HepG2 (cell line): ENCODE measurements at regions not wholly inside any gene's neighbourhood (a gene's known extent, or its start where the extent isn't known, plus 50 kb on each side); places are given as distances from the start of the nearest gene placed in this dataset.

Source experiments
- ATAC-seq: fragments of 200-7000 bp; cut with Tn5 transposase; 3 replicates; pipeline ENCODE4 v1.9.1; 2020; ENCODE audit warnings: mild to moderate bottlenecking, moderate library complexity
- BruUV-seq: library from RNA; stranded (reverse); fragments of 400-500 nt; replicated peaks from 2 replicates; lab custom pipeline; 2021; lab: Mats Ljungman, UMichigan
- CTCF ChIA-PET: fragments of 300-600 bp; formaldehyde crosslinking; extraction: SDS; loops from one replicate; lab custom pipeline; 2021; ENCODE audit warnings: low total read pairs, inconsistent platforms, low intra/inter-chr PET ratio; lab: Yijun Ruan, JAX
- POLR2A ChIA-PET: fragments of 350-600 bp; sonication (Branson Sonifier 250); formaldehyde crosslinking; loops from one replicate; lab custom pipeline; 2020; ENCODE audit warnings: antibody characterized with exemption, inconsistent platforms; lab: Yijun Ruan, JAX
- DNase-seq: peaks from one replicate; pipeline ENCODE4 v3.0.0-alpha.2; 2015; ENCODE audit warnings: low spot score
- FAIRE-seq: peaks from 3 replicates; lab custom pipeline; 2011; peaks lifted over from hg19 to GRCh38; lab: Jason Lieb, UNC
- H2AFZ ChIP-seq: one replicate; pipeline ENCODE4 v1.6.1; 2011; ENCODE audit warnings: low read length, inconsistent platforms
- H3K27ac ChIP-seq: fragments of 300-600 bp; 3 replicates; pipeline ENCODE4 v1.8.0; 2011; ENCODE audit warnings: mixed run types, mild to moderate bottlenecking, mixed read lengths, low read length, inconsistent platforms; ENCODE audit not compliant: insufficient read depth; ENCODE audit errors: extremely low read length
- H3K27me3 ChIP-seq, 2 experiments: fragments of 200-600 bp in 1 of 2; 2 replicates in 1 of 2; 3 replicates in 1 of 2; pipeline versions ENCODE4 v1.6.0 to v1.8.0; 2011; ENCODE audit warnings: low read length in 2 of 2, mild to moderate bottlenecking in 2 of 2, moderate library complexity in 2 of 2, inconsistent platforms in 1 of 2; ENCODE audit not compliant: insufficient read depth in 2 of 2, control insufficient read depth in 1 of 2
- H3K36me3 ChIP-seq, 2 experiments: fragments of 200-600 bp in 1 of 2; replicated peaks in 1 of 2; 2 replicates in 1 of 2; 3 replicates in 1 of 2; pipeline versions ENCODE4 v1.5.1 to v1.8.0; 2011; ENCODE audit warnings: low read length in 2 of 2, inconsistent platforms in 1 of 2; ENCODE audit not compliant: insufficient read depth in 2 of 2, control insufficient read depth in 1 of 2
- H3K4me1 ChIP-seq: 2 replicates; pipeline ENCODE4 v1.5.1; 2012; ENCODE audit warnings: low read length, inconsistent platforms; ENCODE audit not compliant: insufficient read depth
- H3K4me2 ChIP-seq: 2 replicates; pipeline ENCODE4 v1.6.0; 2011; ENCODE audit warnings: low read depth, low read length, inconsistent platforms
- H3K4me3 ChIP-seq, 3 experiments: fragments of 200-600 bp in 1 of 3; sonication (generic), shearing (Covaris generic) in 1 of 3; replicated peaks in 1 of 3; 2 replicates each; pipeline ENCODE4 v1.5.1; 2011 to 2016; ENCODE audit warnings: low read length in 3 of 3, inconsistent platforms in 2 of 3, low read depth in 2 of 3, mild to moderate bottlenecking in 2 of 3, control low read depth in 1 of 3, mixed read lengths in 1 of 3; ENCODE audit not compliant: insufficient read depth in 1 of 3
- H3K79me2 ChIP-seq: one replicate; pipeline ENCODE4 v1.6.1; 2011; ENCODE audit warnings: low read length, inconsistent platforms; ENCODE audit not compliant: insufficient read depth
- H3K9ac ChIP-seq: 2 replicates; pipeline ENCODE4 v1.6.0; 2011; ENCODE audit warnings: mild to moderate bottlenecking, low read depth, low read length, inconsistent platforms; ENCODE audit not compliant: insufficient read depth
- H3K9me3 ChIP-seq: 2 replicates; pipeline ENCODE4 v1.5.1; 2012; ENCODE audit warnings: mild to moderate bottlenecking, low read length
- H4K20me1 ChIP-seq: 2 replicates; pipeline ENCODE4 v1.6.0; 2011; ENCODE audit warnings: inconsistent platforms, mild to moderate bottlenecking, low read length, moderate library complexity; ENCODE audit not compliant: insufficient read depth
- CBX1 ChIP-seq: IDR thresholded peaks from one replicate; pipeline ENCODE4 v1.6.1; 2016; ENCODE audit warnings: antibody characterized with exemption, low read depth
- DMAP1 ChIP-seq: IDR thresholded peaks from 2 replicates; pipeline ENCODE4 v1.6.1; 2016
- IKZF5 ChIP-seq: IDR thresholded peaks from 2 replicates; pipeline ENCODE4 v1.6.1; 2018; ENCODE audit warnings: missing genetic modification reagents, mild to moderate bottlenecking, missing compliant biosample characterization
- JUN ChIP-seq: sonication (generic); formaldehyde crosslinking; IDR thresholded peaks from 2 replicates; pipeline ENCODE4 v1.4.0; 2020; ENCODE audit warnings: mild to moderate bottlenecking, missing genetic modification reagents
- MAF1 ChIP-seq: sonication (generic); formaldehyde crosslinking; IDR thresholded peaks from 2 replicates; pipeline ENCODE4 v1.5.0; 2020; ENCODE audit warnings: missing genetic modification reagents, borderline replicate concordance
- RERE ChIP-seq: IDR thresholded peaks from 2 replicates; pipeline ENCODE4 v1.6.1; 2016; ENCODE audit warnings: low read depth, missing genetic modification reagents, missing compliant biosample characterization
- SOX13 ChIP-seq, 3 experiments: fragments of 450-650 bp in 1 of 3; sonication (generic) in 1 of 3; formaldehyde crosslinking in 1 of 3; IDR thresholded peaks in 2 of 3; conservative IDR thresholded peaks in 1 of 3; 2 replicates each; pipeline versions ENCODE4 v1.5.0 to v1.6.1; 2016 to 2020; ENCODE audit warnings: antibody characterized with exemption in 1 of 3, mild to moderate bottlenecking in 1 of 3, missing compliant biosample characterization in 1 of 3, missing genetic modification reagents in 1 of 3, moderate library complexity in 1 of 3
- TOE1 ChIP-seq: sonication (generic); formaldehyde crosslinking; IDR thresholded peaks from 2 replicates; pipeline ENCODE4 v1.4.0; 2020; ENCODE audit warnings: mild to moderate bottlenecking, missing genetic modification reagents
- ZMAT5 ChIP-seq: sonication (generic); formaldehyde crosslinking; IDR thresholded peaks from 2 replicates; pipeline ENCODE4 v1.5.0; 2020; ENCODE audit warnings: mild to moderate bottlenecking, low read depth, missing genetic modification reagents, borderline replicate concordance
- ZNF138 ChIP-seq: sonication (generic); formaldehyde crosslinking; IDR thresholded peaks from 2 replicates; pipeline ENCODE4 v1.5.0; 2020; ENCODE audit warnings: mild to moderate bottlenecking, low read depth, missing genetic modification reagents
- ZNF510 ChIP-seq: sonication (generic); formaldehyde crosslinking; IDR thresholded peaks from 2 replicates; pipeline ENCODE4 v1.4.0; 2020; ENCODE audit warnings: low read depth, mild to moderate bottlenecking, missing genetic modification reagents
- ZNF549 ChIP-seq: sonication (generic); formaldehyde crosslinking; IDR thresholded peaks from 2 replicates; pipeline ENCODE4 v1.5.0; 2020; ENCODE audit warnings: missing genetic modification reagents
- WGBS: methylation state at CpG from one replicate; pipeline ENCODE4 v1.1.6; 2017; ENCODE audit warnings: low lambda C conversion rate; 5-methylcytosine and 5-hydroxymethylcytosine counted together
- in situ Hi-C: cut with HindIII; loops from 2 replicates; pipeline ENCODE4 v1.10.0; 2017; ENCODE audit warnings: low pct_unique_long_range_greater_than_20kb; ENCODE audit not compliant: extremely low pct_ligation_motif_present
- intact Hi-C: fragments of 100-400 bp; cut with micrococcal nuclease; formaldehyde crosslinking; loops from one replicate; pipeline ENCODE4 v1.10.0; 2022; ENCODE audit not compliant: unreplicated experiment
- TF ChIP-seq, protein P1 (sequence below): sonication (generic); formaldehyde crosslinking; IDR thresholded peaks from 2 replicates; pipeline ENCODE4 v1.5.0; 2020; ENCODE audit warnings: mild to moderate bottlenecking, missing genetic modification reagents, moderate library complexity

- TF ChIP-seq IKZF5 (CRISPR knock-in tag), result no peak
- no peak for TF ChIP-seq ZMAT5
- TF ChIP-seq DMAP1 (CRISPR knock-in tag), result no peak
Observed at GRCh38 chr6:1004885-1005630, 306.8 kb upstream of the FOXQ1 start (continued).

DNA sequence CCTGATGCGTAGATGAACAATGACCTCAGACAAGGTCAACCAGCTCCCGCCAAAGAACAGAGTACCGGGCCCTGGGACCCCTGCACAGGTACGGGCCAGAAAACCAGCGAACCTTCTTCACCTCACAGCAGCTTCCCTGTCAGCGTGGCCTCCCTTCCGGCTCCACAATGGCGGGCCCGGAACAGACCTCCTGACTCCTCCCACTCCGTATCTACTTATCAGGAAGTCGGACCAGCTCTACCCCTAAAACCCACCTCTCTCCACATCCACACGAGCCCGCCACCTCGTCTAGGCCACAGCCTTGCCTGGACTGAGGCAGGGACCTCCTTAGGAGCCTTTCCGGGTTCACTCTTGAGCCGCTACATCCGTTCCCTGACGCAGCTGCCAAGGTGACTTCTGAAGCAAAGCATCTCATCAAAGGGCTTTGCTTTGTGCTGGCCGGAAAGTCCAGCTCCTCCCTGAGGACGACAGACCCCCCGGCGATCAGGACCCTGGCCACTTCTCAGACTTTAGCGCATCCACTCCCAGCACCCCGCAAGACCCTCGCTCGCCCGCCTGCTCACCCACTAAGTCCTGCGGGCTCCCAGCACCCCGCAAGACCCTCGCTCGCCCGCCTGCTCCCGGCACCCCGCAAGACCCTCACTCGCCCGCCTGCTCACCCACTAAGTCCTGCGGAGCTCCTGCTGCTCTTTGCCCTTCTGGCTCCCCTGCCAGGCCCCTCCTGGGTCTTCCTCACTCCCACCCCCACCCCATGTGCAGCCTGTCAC is 308.3 kb upstream of the FOXQ1 start:
- BruUV-seq, result no TSS peak
- WGBS, result 92% methylated on average over 37 of the region's 37 CpGs
- POLR2A ChIA-PET, result no interaction called here
- H3K4me3 ChIP-seq, result no peak overlapping the region
- no peaks in the 10 kb centered on the region for H3K27me3 ChIP-seq
- H3K4me1 ChIP-seq, result peaks cover 28% of the 10 kb centered on the region
- ATAC-seq, result no peak
- no peak overlapping the region for H3K4me2 ChIP-seq
- H3K27ac ChIP-seq, result no peak overlapping the region
- in situ Hi-C loops (no loop called here), intact Hi-C loops (no loop called here)
- no peak overlapping the region for H3K9ac ChIP-seq
- no peaks in the 10 kb centered on the region for H3K36me3 ChIP-seq
- no peak overlapping the region for H2AFZ ChIP-seq
- CTCF ChIA-PET, result no interaction called here
- DNase-seq, result no peak
- H4K20me1 ChIP-seq, result no peaks in the 10 kb centered on the region
- FAIRE-seq, result no peak
- no peaks in the 10 kb centered on the region for H3K9me3 ChIP-seq
- H3K79me2 ChIP-seq, result no peaks in the 10 kb centered on the region
- TF ChIP-seq ZNF138 (CRISPR knock-in tag) (no peak), SOX13 (IDR thresholded peaks at IDR 0.05) (no peak), SOX13 (CRISPR knock-in tag; conservative IDR thresholded peaks at IDR 0.05 in 1 of 2, IDR thresholded peaks at IDR 0.05 in 1 of 2) (no peak), MAF1 (CRISPR knock-in tag) (no peak), CBX1 (no peak), TOE1 (CRISPR knock-in tag) (no peak), RERE (CRISPR knock-in tag) (no peak), JUN (CRISPR knock-in tag) (no peak), ZNF510 (CRISPR knock-in tag) (no peak), ZNF549 (CRISPR knock-in tag) (no peak)
- TF ChIP-seq, protein P1, sequence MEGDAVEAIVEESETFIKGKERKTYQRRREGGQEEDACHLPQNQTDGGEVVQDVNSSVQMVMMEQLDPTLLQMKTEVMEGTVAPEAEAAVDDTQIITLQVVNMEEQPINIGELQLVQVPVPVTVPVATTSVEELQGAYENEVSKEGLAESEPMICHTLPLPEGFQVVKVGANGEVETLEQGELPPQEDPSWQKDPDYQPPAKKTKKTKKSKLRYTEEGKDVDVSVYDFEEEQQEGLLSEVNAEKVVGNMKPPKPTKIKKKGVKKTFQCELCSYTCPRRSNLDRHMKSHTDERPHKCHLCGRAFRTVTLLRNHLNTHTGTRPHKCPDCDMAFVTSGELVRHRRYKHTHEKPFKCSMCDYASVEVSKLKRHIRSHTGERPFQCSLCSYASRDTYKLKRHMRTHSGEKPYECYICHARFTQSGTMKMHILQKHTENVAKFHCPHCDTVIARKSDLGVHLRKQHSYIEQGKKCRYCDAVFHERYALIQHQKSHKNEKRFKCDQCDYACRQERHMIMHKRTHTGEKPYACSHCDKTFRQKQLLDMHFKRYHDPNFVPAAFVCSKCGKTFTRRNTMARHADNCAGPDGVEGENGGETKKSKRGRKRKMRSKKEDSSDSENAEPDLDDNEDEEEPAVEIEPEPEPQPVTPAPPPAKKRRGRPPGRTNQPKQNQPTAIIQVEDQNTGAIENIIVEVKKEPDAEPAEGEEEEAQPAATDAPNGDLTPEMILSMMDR, result no peak
